H1 (cell line): ENCODE measurements at regions not wholly inside any gene's neighbourhood (a gene's known extent, or its start where the extent isn't known, plus 50 kb on each side); places are given as distances from the start of the nearest gene placed in this dataset.
A peak's percentile ranks its signal among the peaks of the same experiment; 100 is the strongest.

Source experiments
- CTCF ChIA-PET: fragments of 300-600 bp; sonication (Branson Sonifier 250); formaldehyde crosslinking; loops from one replicate; lab custom pipeline; 2021; ENCODE audit not compliant: partially characterized antibody; lab: Charles Lee
- POLR2A ChIA-PET: fragments of 300-600 bp; sonication (Branson Sonifier 250); formaldehyde crosslinking; loops from one replicate; lab custom pipeline; 2021; ENCODE audit warnings: inconsistent platforms; ENCODE audit not compliant: partially characterized antibody; lab: Charles Lee
- DNase-seq, 2 experiments: peaks; one replicate each; pipeline versions ENCODE4 v3.0.0 to v3.0.0-alpha.2; 2010 to 2022; ENCODE audit warnings: low spot score in 2 of 2, low read depth in 1 of 2, mixed read lengths in 1 of 2
- FAIRE-seq: peaks from 2 replicates; lab custom pipeline; 2011; peaks lifted over from hg19 to GRCh38; lab: Jason Lieb, UNC
- H2AFZ ChIP-seq: 2 replicates; pipeline ENCODE4 v1.8.1; 2012; ENCODE audit warnings: low read length, inconsistent platforms
- H2AK5ac ChIP-seq: 2 replicates; pipeline ENCODE4 v1.6.1; 2013; ENCODE audit warnings: low read depth, low read length
- H2BK120ac ChIP-seq: replicated peaks from 2 replicates; pipeline ENCODE3; 2013; ENCODE audit warnings: low read depth, low read length, inconsistent platforms
- H2BK12ac ChIP-seq: 2 replicates; pipeline ENCODE4 v1.6.1; 2013; ENCODE audit warnings: low read depth, low read length
- H2BK15ac ChIP-seq: 2 replicates; pipeline ENCODE4 v1.6.1; 2013; ENCODE audit warnings: low read length
- H2BK20ac ChIP-seq: 2 replicates; pipeline ENCODE4 v1.6.1; 2013; ENCODE audit warnings: low read length
- H2BK5ac ChIP-seq: 2 replicates; pipeline ENCODE4 v1.6.1; 2013; ENCODE audit warnings: low read depth, low read length
- H3K14ac ChIP-seq: 2 replicates; pipeline ENCODE4 v1.6.1; 2013; ENCODE audit warnings: inconsistent platforms; ENCODE audit not compliant: insufficient read length
- H3K18ac ChIP-seq: 2 replicates; pipeline ENCODE4 v1.6.1; 2013; ENCODE audit warnings: low read length; ENCODE audit errors: extremely low read depth
- H3K23ac ChIP-seq: 2 replicates; pipeline ENCODE4 v1.6.1; 2013; ENCODE audit warnings: inconsistent platforms; ENCODE audit not compliant: insufficient read length
- H3K23me2 ChIP-seq: 2 replicates; pipeline ENCODE4 v1.6.1; 2013; ENCODE audit warnings: low read depth, low read length
- H3K27ac ChIP-seq: 2 replicates; pipeline ENCODE4 v1.6.1; 2011; ENCODE audit warnings: low read depth, low read length, inconsistent platforms
- H3K27me3 ChIP-seq, 4 experiments: replicated peaks in 1 of 4; 1 replicate in 1 of 4; 2 replicates in 3 of 4; pipeline versions ENCODE4 v1.6.1 to v1.8.1; 2011 to 2013; ENCODE audit warnings: low read length in 3 of 4, mild to moderate bottlenecking in 3 of 4, inconsistent platforms in 2 of 4, mixed read lengths in 2 of 4, moderate library complexity in 1 of 4; ENCODE audit not compliant: control insufficient read depth in 3 of 4, insufficient read depth in 3 of 4; ENCODE audit errors: extremely low read depth in 1 of 4
- H3K36me3 ChIP-seq, 4 experiments: 2 replicates each; pipeline versions ENCODE4 v1.6.1 to v1.8.1; 2011 to 2013; ENCODE audit warnings: mild to moderate bottlenecking in 4 of 4, low read length in 3 of 4, moderate library complexity in 2 of 4, control low read depth in 1 of 4, inconsistent platforms in 1 of 4; ENCODE audit not compliant: insufficient read depth in 4 of 4, control insufficient read depth in 2 of 4
- H3K4ac ChIP-seq: replicated peaks from 2 replicates; pipeline ENCODE3; 2013; ENCODE audit warnings: low read length, low read depth, mixed read lengths, inconsistent platforms; ENCODE audit not compliant: insufficient read length
- H3K4me1 ChIP-seq, 4 experiments: replicated peaks in 1 of 4; 1 replicate in 1 of 4; 2 replicates in 3 of 4; pipeline versions ENCODE4 v1.6.1 to v1.8.1; 2011 to 2013; ENCODE audit warnings: low read length in 3 of 4, inconsistent platforms in 2 of 4, mixed read lengths in 1 of 4; ENCODE audit not compliant: insufficient read depth in 4 of 4, control insufficient read depth in 3 of 4
- H3K4me2 ChIP-seq, 2 experiments: 2 replicates each; pipeline versions ENCODE4 v1.6.1 to v1.8.1; 2011 to 2013; ENCODE audit warnings: low read depth in 2 of 2, low read length in 2 of 2, control low read depth in 1 of 2, inconsistent platforms in 1 of 2, mild to moderate bottlenecking in 1 of 2; ENCODE audit not compliant: insufficient read depth in 1 of 2
- H3K4me3 ChIP-seq, 4 experiments: fragments of 200-600, 300-600 bp in 1 of 4; sonication (generic), shearing (Covaris generic), sonication (Bioruptor Twin) in 1 of 4; 2 replicates each; pipeline versions ENCODE4 v1.5.1 to v1.8.1; 2011 to 2016; ENCODE audit warnings: low read length in 4 of 4, low read depth in 3 of 4, control low read depth in 2 of 4, inconsistent platforms in 2 of 4, mild to moderate bottlenecking in 2 of 4, mixed read lengths in 1 of 4, moderate library complexity in 1 of 4; ENCODE audit not compliant: insufficient read depth in 2 of 4; ENCODE audit errors: extremely low read depth in 1 of 4
- H3K56ac ChIP-seq: replicated peaks from 2 replicates; pipeline ENCODE3; 2013; ENCODE audit warnings: low read depth, mild to moderate bottlenecking, mixed read lengths, low read length, inconsistent platforms; ENCODE audit not compliant: insufficient read length
- H3K79me1 ChIP-seq: 2 replicates; pipeline ENCODE4 v1.6.1; 2013; ENCODE audit warnings: low read depth, low read length, control low read depth
- H3K79me2 ChIP-seq, 2 experiments: 2 replicates each; pipeline versions ENCODE4 v1.6.1 to v1.8.1; 2012 to 2013; ENCODE audit warnings: low read length in 2 of 2, mild to moderate bottlenecking in 2 of 2, inconsistent platforms in 1 of 2; ENCODE audit not compliant: insufficient read depth in 2 of 2, control insufficient read depth in 1 of 2
- H3K9ac ChIP-seq, 4 experiments: replicated peaks in 1 of 4; 1 replicate in 1 of 4; 2 replicates in 3 of 4; pipeline versions ENCODE4 v1.6.1 to v1.8.1; 2011 to 2013; ENCODE audit warnings: low read depth in 3 of 4, low read length in 3 of 4, control low read depth in 2 of 4, mild to moderate bottlenecking in 2 of 4, moderate library complexity in 2 of 4, inconsistent platforms in 1 of 4; ENCODE audit errors: extremely low read depth in 1 of 4
- H3K9me3 ChIP-seq, 2 experiments: 2 replicates each; pipeline versions ENCODE4 v1.6.1 to v1.8.1; 2012 to 2013; ENCODE audit warnings: mild to moderate bottlenecking in 2 of 2, moderate library complexity in 2 of 2, control low read depth in 1 of 2, inconsistent platforms in 1 of 2, low read depth in 1 of 2, low read length in 1 of 2, mixed read lengths in 1 of 2; ENCODE audit not compliant: insufficient read depth in 2 of 2
- H4K20me1 ChIP-seq, 2 experiments: replicated peaks in 1 of 2; 2 replicates each; pipeline versions ENCODE3 to v1.8.1; 2011 to 2013; ENCODE audit warnings: inconsistent platforms in 2 of 2, low read length in 2 of 2, mild to moderate bottlenecking in 1 of 2; ENCODE audit not compliant: insufficient read depth in 2 of 2, control insufficient read depth in 1 of 2
- H4K5ac ChIP-seq: 2 replicates; pipeline ENCODE4 v1.6.1; 2013; ENCODE audit warnings: low read length, low read depth, mixed read lengths, inconsistent platforms; ENCODE audit not compliant: insufficient read length
- H4K8ac ChIP-seq: 2 replicates; pipeline ENCODE4 v1.8.0; 2013; ENCODE audit warnings: mild to moderate bottlenecking, moderate library complexity, low read length, inconsistent platforms; ENCODE audit not compliant: insufficient read depth; ENCODE audit errors: extremely low read depth
- H4K91ac ChIP-seq: replicated peaks from 2 replicates; pipeline ENCODE3; 2013; ENCODE audit warnings: low read length, mixed read lengths, inconsistent platforms; ENCODE audit not compliant: insufficient read length
- BACH1 ChIP-seq: IDR thresholded peaks from 2 replicates; pipeline ENCODE4 v1.6.1; 2012; ENCODE audit warnings: low read length, improper control_type of control experiment
- CTCF ChIP-seq, 3 experiments: IDR thresholded peaks; 1 replicate in 2 of 3; 2 replicates in 1 of 3; pipeline versions ENCODE4 v1.5.1 to v1.6.1; 2011; ENCODE audit warnings: low read length in 3 of 3, mild to moderate bottlenecking in 3 of 3, inconsistent platforms in 2 of 3, low read depth in 1 of 3, moderate library complexity in 1 of 3; ENCODE audit not compliant: insufficient read depth in 1 of 3; ENCODE audit errors: control extremely low read depth in 1 of 3
- FOSL1 ChIP-seq: IDR thresholded peaks from 2 replicates; pipeline ENCODE4 v1.6.1; 2011; ENCODE audit warnings: mild to moderate bottlenecking, low read depth, low read length, moderate library complexity; ENCODE audit not compliant: insufficient read depth
- HDAC2 ChIP-seq, 2 experiments: fragments of 300-600 bp in 1 of 2; sonication (generic) in 1 of 2; IDR thresholded peaks; 2 replicates each; pipeline ENCODE4 v1.6.1; 2011 to 2012; ENCODE audit warnings: low read depth in 2 of 2, low read length in 2 of 2, mild to moderate bottlenecking in 2 of 2, moderate library complexity in 2 of 2, borderline replicate concordance in 1 of 2, inconsistent platforms in 1 of 2
- MAFK ChIP-seq: IDR thresholded peaks from 2 replicates; pipeline ENCODE4 v1.6.1; 2012; ENCODE audit warnings: low read depth, mild to moderate bottlenecking, improper control_type of control experiment, low read length
- NANOG ChIP-seq: IDR thresholded peaks from 2 replicates; pipeline ENCODE4 v1.6.1; 2011; ENCODE audit warnings: low read length, low read depth, mild to moderate bottlenecking, inconsistent platforms; ENCODE audit not compliant: insufficient read depth, poor library complexity, severe bottlenecking
- PHF8 ChIP-seq: fragments of 200-600 bp; sonication (generic); conservative IDR thresholded peaks from 2 replicates; pipeline ENCODE4 v1.7.1; 2012; ENCODE audit warnings: low read depth, mild to moderate bottlenecking, inconsistent platforms, low read length, moderate library complexity
- SAP30 ChIP-seq: fragments of 300-600 bp; sonication (generic); IDR thresholded peaks from 2 replicates; pipeline ENCODE4 v1.7.1; 2012; ENCODE audit warnings: low read length, moderate library complexity, mild to moderate bottlenecking, inconsistent platforms; ENCODE audit not compliant: insufficient read depth, insufficient replicate concordance
- SIN3A ChIP-seq, 2 experiments: IDR thresholded peaks in 1 of 2; conservative IDR thresholded peaks in 1 of 2; 2 replicates each; pipeline ENCODE4 v1.6.1; 2011 to 2012; ENCODE audit warnings: low read length in 2 of 2, improper control_type of control experiment in 1 of 2, low read depth in 1 of 2, mild to moderate bottlenecking in 1 of 2
- SIX5 ChIP-seq: IDR thresholded peaks from 2 replicates; pipeline ENCODE4 v1.6.1; 2011; ENCODE audit warnings: mild to moderate bottlenecking, low read depth, low read length
- SRF ChIP-seq: IDR thresholded peaks from 2 replicates; pipeline ENCODE4 v1.6.1; 2011; ENCODE audit warnings: mild to moderate bottlenecking, low read depth, low read length, moderate library complexity
- WGBS, 2 experiments: shearing (Covaris generic) in 1 of 2; methylation state at CpG; one replicate each; pipeline versions ENCODE4 v1.1.6 to v1.1.7; 2013 to 2015; ENCODE audit warnings: low lambda C conversion rate in 2 of 2, mixed read lengths in 2 of 2, inconsistent platforms in 1 of 2, low coverage in 1 of 2, missing lambda C conversion rate in 1 of 2; ENCODE audit not compliant: insufficient replicate concordance in 2 of 2, insufficient coverage in 1 of 2, insufficient read length in 1 of 2; ENCODE audit errors: extremely low coverage in 1 of 2, missing lambda C conversion rate in 1 of 2; 5-methylcytosine and 5-hydroxymethylcytosine counted together

GRCh38 chr10:90042075-90042474, 340.7 kb downstream of the KIF20B start:
- H3K56ac ChIP-seq = no peak overlapping the region
- no peak overlapping the region for H3K9ac ChIP-seq
- H2BK5ac ChIP-seq = no peak overlapping the region
- H4K91ac ChIP-seq = no peak overlapping the region
- no peaks in the 10 kb centered on the region for H3K23me2 ChIP-seq
- H3K18ac ChIP-seq = no peak overlapping the region
- no peak overlapping the region for H3K14ac ChIP-seq
- H3K27ac ChIP-seq = no peak overlapping the region
- ChIA-PET CTCF (interaction anchor here (1.0 kb wide), 1 partner anchor 14 kb away, joined by 3 read pairs; no protein-coding TSS in a partner anchor), POLR2A (no interaction called here)
- H2AFZ ChIP-seq = peak overlapping the region; percentile 23; the same call in 1 of the 2 replicates
- no peak overlapping the region for H2AK5ac ChIP-seq
- DNase-seq (no peak), FAIRE-seq (no peak)
- no peak overlapping the region for H3K4me2 ChIP-seq
- H4K5ac ChIP-seq = no peak overlapping the region
- 85% methylated on average over 7 of the region's 7 CpGs; no CpG with 5 or more reads in 1 of the 2 experiments for WGBS, 2 experiments
- H4K20me1 ChIP-seq = no peaks in the 10 kb centered on the region
- no peak overlapping the region for H2BK15ac ChIP-seq
- no peak overlapping the region for H3K23ac ChIP-seq
- no peaks in the 10 kb centered on the region for H3K27me3 ChIP-seq
- no peaks in the 10 kb centered on the region for H3K36me3 ChIP-seq
- no peak overlapping the region for H3K4ac ChIP-seq
- no peak overlapping the region for H2BK120ac ChIP-seq
- no peaks in the 10 kb centered on the region for H3K4me1 ChIP-seq
- H3K4me3 ChIP-seq = no peak overlapping the region
- H4K8ac ChIP-seq = no peak overlapping the region
- no peaks in the 10 kb centered on the region for H3K79me1 ChIP-seq
- no peaks in the 10 kb centered on the region for H3K79me2 ChIP-seq
- no peaks in the 10 kb centered on the region for H3K9me3 ChIP-seq
- no peak overlapping the region for H2BK20ac ChIP-seq
- H2BK12ac ChIP-seq = no peak overlapping the region
- TF ChIP-seq HDAC2 (IDR thresholded peaks at IDR 0.05; ENCODE audit: borderline replicate concordance in 1 of 2, low read depth in 2 of 2, low read length in 2 of 2) (no peak), SAP30 (no peak), NANOG (no peak), MAFK (no peak), BACH1 (no peak), SIX5 (no peak), PHF8 (no peak), SIN3A (conservative IDR thresholded peaks at IDR 0.05 in 1 of 2, IDR thresholded peaks at IDR 0.05 in 1 of 2; ENCODE audit: low read depth in 1 of 2, low read length in 2 of 2) (no peak), FOSL1 (no peak), CTCF (IDR thresholded peaks at IDR 0.05; ENCODE audit: control extremely low read depth in 1 of 3, insufficient read depth in 1 of 3, low read depth in 1 of 3, low read length in 3 of 3) (no peak), SRF (no peak)
